ENCODE measurements at regions not wholly inside any gene's neighbourhood (a gene's known extent, or its start where the extent isn't known, plus 50 kb on each side); places are given as distances from the start of the nearest gene placed in this dataset.

GRCh38 chr9:107650995-107651394, 161.4 kb upstream of the KLF4 start:
- intact Hi-C loops (cut with micrococcal nuclease), result no loop called here
- peaks cover 5% of the 10 kb centered on the region for H3K36me3 Mint-ChIP-seq (ENCODE audit: insufficient read depth, unreplicated experiment)
- ChIA-PET POLR2A (interaction anchor here (1.4 kb wide), 1 partner anchor 61 kb away, joined by 3 read pairs; no protein-coding TSS in a partner anchor), CTCF (no interaction called here)
- H3K4me3 Mint-ChIP-seq (ENCODE audit: unreplicated experiment), result no peak overlapping the region
- H3K4me1 Mint-ChIP-seq (ENCODE audit: insufficient read depth, unreplicated experiment), result no peaks in the 10 kb centered on the region
- no peaks in the 10 kb centered on the region for H3K9me3 Mint-ChIP-seq (ENCODE audit: unreplicated experiment)
- no TSS peak for BruUV-seq (replicated peaks)
- no peak overlapping the region for H3K27ac Mint-ChIP-seq (ENCODE audit: low read depth, unreplicated experiment)
- DNase-seq (ENCODE audit: unreplicated experiment), result no peak
- TF ChIP-seq CTCF (IDR thresholded peaks at IDR 0.05; ENCODE audit: unreplicated experiment), result no peak
- no peaks in the 10 kb centered on the region for H3K27me3 Mint-ChIP-seq (ENCODE audit: insufficient read depth, unreplicated experiment)

GRCh38 chr9:107650321-107650720, 160.8 kb upstream of the KLF4 start:
- DNase-seq (ENCODE audit: unreplicated experiment), result no peak
- Mint-ChIP-seq H3K9me3 (ENCODE audit: unreplicated experiment) (no peaks in the 10 kb centered on the region), H3K4me3 (ENCODE audit: unreplicated experiment) (no peak overlapping the region), H3K36me3 (ENCODE audit: insufficient read depth, unreplicated experiment) (peaks cover 5% of the 10 kb centered on the region), H3K27ac (ENCODE audit: low read depth, unreplicated experiment) (no peak overlapping the region), H3K4me1 (ENCODE audit: insufficient read depth, unreplicated experiment) (no peaks in the 10 kb centered on the region), H3K27me3 (ENCODE audit: insufficient read depth, unreplicated experiment) (no peaks in the 10 kb centered on the region)
- BruUV-seq (replicated peaks), result no TSS peak
- POLR2A ChIA-PET, result interaction anchor here (0.6 kb wide), 2 partner anchors 156 to 452 kb away, joined by 3 read pairs; no protein-coding TSS in a partner anchor
- CTCF ChIA-PET, result no interaction called here
- no peak for TF ChIP-seq CTCF (IDR thresholded peaks at IDR 0.05; ENCODE audit: unreplicated experiment)
- intact Hi-C loops (cut with micrococcal nuclease), result no loop called here

- TF ChIP-seq CTCF (IDR thresholded peaks at IDR 0.05; ENCODE audit: unreplicated experiment), result no peak
- Mint-ChIP-seq H3K4me1 (ENCODE audit: insufficient read depth, unreplicated experiment) (no peaks in the 10 kb centered on the region), H3K27me3 (ENCODE audit: insufficient read depth, unreplicated experiment) (no peaks in the 10 kb centered on the region), H3K4me3 (ENCODE audit: unreplicated experiment) (no peak overlapping the region), H3K9me3 (ENCODE audit: unreplicated experiment) (no peaks in the 10 kb centered on the region), H3K27ac (ENCODE audit: low read depth, unreplicated experiment) (no peak overlapping the region), H3K36me3 (ENCODE audit: insufficient read depth, unreplicated experiment) (peaks cover 2% of the 10 kb centered on the region)
- CTCF ChIA-PET, result interaction anchor here (0.6 to 1.0 kb wide), 2 partner anchors 38 to 113 kb away, joined by 3 read pairs; no protein-coding TSS in a partner anchor
- intact Hi-C loops (cut with micrococcal nuclease), result no loop called here
- POLR2A ChIA-PET, result no interaction called here
- no TSS peak for BruUV-seq (replicated peaks)
- DNase-seq (ENCODE audit: unreplicated experiment), result no peak
Observed at GRCh38 chr9:107648153-107648715, 158.7 kb upstream of the KLF4 start.

GRCh38 chr9:107647611-107648010, 158.0 kb upstream of the KLF4 start:
- no peaks in the 10 kb centered on the region for H3K4me1 Mint-ChIP-seq (ENCODE audit: insufficient read depth, unreplicated experiment)

More at GRCh38 chr9:107647611-107648010, 158.0 kb upstream of the KLF4 start:
- Mint-ChIP-seq H3K4me3 (ENCODE audit: unreplicated experiment) (no peak overlapping the region), H3K27me3 (ENCODE audit: insufficient read depth, unreplicated experiment) (no peaks in the 10 kb centered on the region), H3K9me3 (ENCODE audit: unreplicated experiment) (no peaks in the 10 kb centered on the region), H3K36me3 (ENCODE audit: insufficient read depth, unreplicated experiment) (no peaks in the 10 kb centered on the region), H3K27ac (ENCODE audit: low read depth, unreplicated experiment) (no peak overlapping the region)
- CTCF ChIA-PET, result interaction anchor here (1.0 kb wide), 1 partner anchor 38 kb away, joined by 3 read pairs; no protein-coding TSS in a partner anchor
- TF ChIP-seq CTCF (IDR thresholded peaks at IDR 0.05; ENCODE audit: unreplicated experiment), result no peak
- no peak for DNase-seq (ENCODE audit: unreplicated experiment)
- intact Hi-C loops (cut with micrococcal nuclease), result no loop called here
- POLR2A ChIA-PET, result no interaction called here
- no TSS peak for BruUV-seq (replicated peaks)
